ENCODE measurements at regions not wholly inside any gene's neighbourhood (a gene's known extent, or its start where the extent isn't known, plus 50 kb on each side); places are given as distances from the start of the nearest gene placed in this dataset.

DNA sequence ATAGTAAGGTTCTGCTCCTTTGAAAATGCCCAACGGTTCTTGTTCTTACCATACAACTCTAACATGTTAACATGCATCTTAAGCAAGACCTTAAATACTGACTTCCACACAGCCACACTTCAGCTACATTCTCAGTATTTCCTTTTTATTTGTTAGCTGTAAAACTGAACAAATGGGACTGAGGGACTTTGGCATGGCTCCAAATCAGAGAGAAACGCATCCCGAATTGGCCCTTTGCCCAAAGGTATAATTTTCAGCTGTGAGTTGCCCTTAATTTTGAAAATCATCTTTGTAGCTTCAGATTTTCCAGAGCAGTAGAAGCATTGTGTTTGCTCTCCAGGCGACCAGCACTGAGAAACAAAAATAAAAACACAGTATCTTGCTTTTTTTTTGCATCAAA is 56.4 kb downstream of the NEUROD6 start:
- H3K36me3 ChIP-seq (replicated peaks): no peaks in the 10 kb centered on the region
- H3K27ac ChIP-seq: no peak overlapping the region
- in situ Hi-C loops (cut with HindIII; ENCODE audit: low pct_ligation_motif_present, low sequenced_read_pairs): no loop called here
- TF ChIP-seq, protein P1, sequence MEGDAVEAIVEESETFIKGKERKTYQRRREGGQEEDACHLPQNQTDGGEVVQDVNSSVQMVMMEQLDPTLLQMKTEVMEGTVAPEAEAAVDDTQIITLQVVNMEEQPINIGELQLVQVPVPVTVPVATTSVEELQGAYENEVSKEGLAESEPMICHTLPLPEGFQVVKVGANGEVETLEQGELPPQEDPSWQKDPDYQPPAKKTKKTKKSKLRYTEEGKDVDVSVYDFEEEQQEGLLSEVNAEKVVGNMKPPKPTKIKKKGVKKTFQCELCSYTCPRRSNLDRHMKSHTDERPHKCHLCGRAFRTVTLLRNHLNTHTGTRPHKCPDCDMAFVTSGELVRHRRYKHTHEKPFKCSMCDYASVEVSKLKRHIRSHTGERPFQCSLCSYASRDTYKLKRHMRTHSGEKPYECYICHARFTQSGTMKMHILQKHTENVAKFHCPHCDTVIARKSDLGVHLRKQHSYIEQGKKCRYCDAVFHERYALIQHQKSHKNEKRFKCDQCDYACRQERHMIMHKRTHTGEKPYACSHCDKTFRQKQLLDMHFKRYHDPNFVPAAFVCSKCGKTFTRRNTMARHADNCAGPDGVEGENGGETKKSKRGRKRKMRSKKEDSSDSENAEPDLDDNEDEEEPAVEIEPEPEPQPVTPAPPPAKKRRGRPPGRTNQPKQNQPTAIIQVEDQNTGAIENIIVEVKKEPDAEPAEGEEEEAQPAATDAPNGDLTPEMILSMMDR (IDR thresholded peaks at IDR 0.05; ENCODE audit: low read depth, low read length, missing control alignments): no peak
- no peak overlapping the region for H3K4me3 ChIP-seq (ENCODE audit: low read depth, low read length)
- no peaks in the 10 kb centered on the region for H3K27me3 ChIP-seq (replicated peaks)
- no peak for DNase-seq

DNA sequence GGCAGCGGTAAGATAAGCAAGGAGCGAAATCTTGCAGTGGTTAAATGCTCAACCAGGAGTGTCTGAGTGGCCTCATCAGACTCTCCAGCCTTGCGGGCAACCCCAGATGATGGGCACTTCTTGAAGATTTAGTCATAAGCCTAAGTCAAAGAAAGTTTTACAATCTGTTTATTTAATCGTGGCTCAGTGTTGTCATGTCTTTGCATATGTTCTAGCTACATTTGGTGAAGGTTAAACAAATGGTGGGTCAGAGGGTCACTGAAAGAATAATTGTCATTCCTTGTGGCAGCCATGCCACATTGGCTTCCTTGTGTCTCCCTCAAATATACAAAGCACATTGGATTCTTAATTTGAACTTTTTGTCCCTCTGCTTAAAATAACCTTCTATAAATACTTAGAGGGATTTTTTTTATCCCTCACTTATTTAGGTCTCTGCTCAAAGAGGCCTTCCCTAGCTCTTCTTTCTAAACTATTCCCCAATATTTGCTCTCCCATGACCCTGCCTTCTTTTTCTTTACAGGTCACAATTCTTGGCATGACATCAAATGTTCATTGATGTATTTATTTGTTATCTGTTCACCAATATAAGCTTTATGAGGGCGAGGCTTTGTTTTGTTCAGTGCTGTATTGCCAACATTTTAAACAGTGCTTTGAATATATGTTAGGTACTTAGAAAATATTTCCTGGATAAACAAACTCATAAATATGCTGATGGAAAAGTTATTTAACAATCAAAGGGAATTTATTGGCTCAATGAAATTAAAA is 68.7 kb downstream of the NEUROD6 start:
- no peak for DNase-seq
- H3K4me3 ChIP-seq (ENCODE audit: low read depth, low read length): no peak overlapping the region
- H3K27ac ChIP-seq: no peak overlapping the region
- H3K27me3 ChIP-seq (replicated peaks): no peaks in the 10 kb centered on the region
- TF ChIP-seq, protein P1 (IDR thresholded peaks at IDR 0.05; ENCODE audit: low read depth, low read length, missing control alignments): no peak
- H3K36me3 ChIP-seq (replicated peaks): no peaks in the 10 kb centered on the region
- in situ Hi-C loops (cut with HindIII; ENCODE audit: low pct_ligation_motif_present, low sequenced_read_pairs): no loop called here

DNA sequence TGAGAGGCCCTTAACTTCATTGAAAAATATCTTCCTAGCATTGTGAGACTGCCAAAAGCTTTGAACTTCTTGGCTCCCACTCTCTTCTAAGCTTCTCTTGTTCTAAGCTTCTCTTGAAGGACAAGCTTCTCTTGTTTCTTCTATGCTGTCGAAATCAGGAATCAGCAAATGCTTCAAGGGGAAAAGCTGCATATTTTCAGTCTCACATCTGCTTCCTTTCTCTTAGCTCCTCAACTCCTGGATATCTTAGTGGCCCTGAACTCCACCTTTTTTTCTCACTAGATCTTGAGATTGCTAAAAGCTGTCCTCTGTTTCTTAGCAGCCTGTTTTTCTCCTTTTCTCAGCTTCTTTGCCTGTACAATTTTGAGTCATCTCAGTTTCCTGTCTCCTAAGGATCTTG is 73.0 kb downstream of the NEUROD6 start:
- TF ChIP-seq, protein P1 (IDR thresholded peaks at IDR 0.05; ENCODE audit: low read depth, low read length, missing control alignments): no peak
- DNase-seq: no peak
- in situ Hi-C loops (cut with HindIII; ENCODE audit: low pct_ligation_motif_present, low sequenced_read_pairs): no loop called here
- no peaks in the 10 kb centered on the region for H3K36me3 ChIP-seq (replicated peaks)
- no peaks in the 10 kb centered on the region for H3K27me3 ChIP-seq (replicated peaks)
- H3K4me3 ChIP-seq (ENCODE audit: low read depth, low read length): no peak overlapping the region
- H3K27ac ChIP-seq: no peak overlapping the region

DNA sequence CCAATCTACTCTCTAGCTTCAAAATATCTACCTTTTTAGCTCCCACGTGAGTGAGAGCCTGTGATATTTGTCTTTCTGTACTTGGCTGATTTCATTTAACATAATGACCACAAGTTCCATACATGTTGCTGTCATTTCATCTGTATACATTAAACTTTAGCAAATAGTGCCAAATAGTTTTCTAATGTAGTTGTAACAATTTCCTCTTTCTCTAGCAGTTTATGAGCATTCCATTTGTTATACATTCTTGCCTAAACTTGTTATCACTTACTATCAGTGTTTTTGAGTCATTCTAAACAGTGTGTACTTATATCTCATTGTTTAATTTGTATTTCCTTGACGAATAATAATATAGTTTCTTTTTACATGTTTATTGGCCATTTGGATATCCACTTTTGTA is 77.2 kb downstream of the NEUROD6 start:
- no peaks in the 10 kb centered on the region for H3K27me3 ChIP-seq (replicated peaks)
- no peak for DNase-seq
- no peaks in the 10 kb centered on the region for H3K36me3 ChIP-seq (replicated peaks)
- TF ChIP-seq, protein P1 (IDR thresholded peaks at IDR 0.05; ENCODE audit: low read depth, low read length, missing control alignments): no peak
- in situ Hi-C loops (cut with HindIII; ENCODE audit: low pct_ligation_motif_present, low sequenced_read_pairs): no loop called here
- no peak overlapping the region for H3K4me3 ChIP-seq (ENCODE audit: low read depth, low read length)
- no peak overlapping the region for H3K27ac ChIP-seq

DNA sequence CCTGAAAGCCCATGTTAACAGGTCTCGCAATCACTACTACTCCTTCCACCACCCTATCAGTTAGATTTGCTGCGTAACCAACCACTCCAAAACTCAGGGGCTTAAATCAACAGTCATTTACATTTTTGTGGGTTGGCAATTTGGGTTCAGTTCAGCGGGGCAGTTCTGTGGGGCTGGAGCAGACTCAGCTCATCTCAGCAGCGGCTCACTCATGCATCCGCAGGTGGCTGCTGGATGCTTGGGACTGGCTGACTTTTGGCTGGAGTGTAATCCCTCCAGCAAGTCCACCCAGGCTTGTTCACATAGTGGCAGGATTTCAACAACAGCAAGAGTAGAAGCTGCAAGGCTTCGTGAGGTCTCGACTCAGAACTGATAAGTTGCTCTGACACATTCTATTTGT is 79.2 kb downstream of the NEUROD6 start:
- no peaks in the 10 kb centered on the region for H3K36me3 ChIP-seq (replicated peaks)
- TF ChIP-seq, protein P1 (IDR thresholded peaks at IDR 0.05; ENCODE audit: low read depth, low read length, missing control alignments): no peak
- DNase-seq: no peak
- no peak overlapping the region for H3K27ac ChIP-seq
- H3K27me3 ChIP-seq (replicated peaks): no peaks in the 10 kb centered on the region
- no peak overlapping the region for H3K4me3 ChIP-seq (ENCODE audit: low read depth, low read length)
- in situ Hi-C loops (cut with HindIII; ENCODE audit: low pct_ligation_motif_present, low sequenced_read_pairs): no loop called here

DNA sequence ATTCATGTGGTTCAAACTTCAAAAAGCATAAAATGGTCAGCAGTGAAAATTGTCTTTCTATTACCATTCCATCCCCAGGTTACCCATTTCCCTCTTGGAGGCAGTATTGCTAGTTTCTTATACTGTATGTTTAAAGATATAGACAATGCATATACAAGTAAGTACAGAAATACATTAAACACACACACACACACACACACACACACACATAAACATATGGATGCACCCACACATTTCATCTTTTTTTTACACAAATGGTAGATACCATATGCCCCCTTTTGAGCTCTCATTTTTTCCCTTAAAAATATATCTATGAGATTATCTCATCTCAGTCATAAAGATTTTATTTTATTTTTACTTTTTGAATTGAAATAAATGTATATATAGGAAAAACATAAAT is 79.7 kb downstream of the NEUROD6 start:
- H3K27ac ChIP-seq: no peak overlapping the region
- TF ChIP-seq, protein P1 (IDR thresholded peaks at IDR 0.05; ENCODE audit: low read depth, low read length, missing control alignments): no peak
- DNase-seq: no peak
- no peaks in the 10 kb centered on the region for H3K27me3 ChIP-seq (replicated peaks)
- no peaks in the 10 kb centered on the region for H3K36me3 ChIP-seq (replicated peaks)
- in situ Hi-C loops (cut with HindIII; ENCODE audit: low pct_ligation_motif_present, low sequenced_read_pairs): no loop called here
- H3K4me3 ChIP-seq (ENCODE audit: low read depth, low read length): no peak overlapping the region
